Body of pancreas (tissue), 4 donors: ENCODE measurements at regions not wholly inside any gene's neighbourhood (a gene's known extent, or its start where the extent isn't known, plus 50 kb on each side); places are given as distances from the start of the nearest gene placed in this dataset.

Experiments used
- ATAC-seq: fragments of 150-250 bp; one replicate; pipeline ENCODE4 v1.9.1; 2016
- DNase-seq, 4 donors: peaks; one replicate each; pipeline ENCODE4 v3.0.0-alpha.2; 2019
- H3K27ac ChIP-seq, 4 donors: fragments of 200-600 bp; sonication (generic); 1 replicate in 3 of 4; 2 replicates in 1 of 4; pipeline versions ENCODE4 v1.5.1 to v1.6.1; 2016 to 2019; ENCODE audit warnings: mild to moderate bottlenecking in 1 of 4, mixed read lengths in 1 of 4, moderate library complexity in 1 of 4
- H3K27me3 ChIP-seq, 2 donors: fragments of 200-600 bp; sonication (generic); one replicate each; pipeline ENCODE4 v1.6.0; 2016; ENCODE audit warnings: mild to moderate bottlenecking in 1 of 2
- H3K36me3 ChIP-seq, 2 donors: fragments of 200-600 bp; sonication (generic); replicated peaks in 1 of 2; 2 replicates each; pipeline ENCODE4 v1.5.1; 2016; ENCODE audit warnings: low read depth in 2 of 2; ENCODE audit not compliant: insufficient read depth in 1 of 2
- H3K4me1 ChIP-seq: fragments of 200-600 bp; sonication (generic); one replicate; pipeline ENCODE4 v1.6.0; 2016
- H3K4me3 ChIP-seq, 2 donors: fragments of 200-600 bp; sonication (generic); 1 replicate in 1 of 2; 2 replicates in 1 of 2; pipeline ENCODE4 v1.5.1; 2016 to 2019
- H3K9me3 ChIP-seq, 3 donors: fragments of 200-600 bp; sonication (generic); 1 replicate in 2 of 3; 2 replicates in 1 of 3; pipeline ENCODE4 v1.5.1; 2016
- CTCF ChIP-seq, 7 experiments: fragments of 450-650 bp in 4 of 7; fragments of 200-600 bp in 3 of 7; sonication (generic) in 3 of 7; IDR thresholded peaks; one replicate each; pipeline ENCODE4 v1.5.1; 2016 to 2019; ENCODE audit warnings: antibody characterized with exemption in 7 of 7
- POLR2A ChIP-seq, 3 donors: fragments of 450-650 bp; IDR thresholded peaks; one replicate each; pipeline ENCODE4 v1.6.1; 2016; ENCODE audit warnings: antibody characterized with exemption in 3 of 3, mild to moderate bottlenecking in 2 of 3
- WGBS, 2 donors: methylation state at CpG; one replicate each; pipeline ENCODE4 v1.1.5; 2017; 5-methylcytosine and 5-hydroxymethylcytosine counted together
- intact Hi-C: fragments of 100-400 bp; cut with DNase I; formaldehyde crosslinking; loops from one replicate; pipeline ENCODE4 v1.15.1; 2023

GRCh38 chr7:156487811-156488533 lies 152.6 kb upstream of the RNF32 start:
- Histone ChIP-seq H3K27ac (no peak overlapping the region), H3K4me3 (no peak overlapping the region), H3K9me3 (no peaks in the 10 kb centered on the region), H3K4me1 (no peaks in the 10 kb centered on the region), H3K36me3 (no peaks in the 10 kb centered on the region), H3K27me3 (no peaks in the 10 kb centered on the region)
- no peak for ATAC-seq
- intact Hi-C loops: no loop called here
- no peak for DNase-seq
- TF ChIP-seq CTCF (IDR thresholded peaks at IDR 0.05): no peak
- no peak for TF ChIP-seq POLR2A (IDR thresholded peaks at IDR 0.05)
- 78 to 79% methylated on average over 12 of the region's 12 CpGs for WGBS, 2 donors

GRCh38 chr7:156480671-156481070 lies 159.9 kb upstream of the RNF32 start:
- TF ChIP-seq CTCF (IDR thresholded peaks at IDR 0.05) (no peak), POLR2A (IDR thresholded peaks at IDR 0.05) (no peak)
- Histone ChIP-seq H3K27ac (no peak overlapping the region), H3K36me3 (no peaks in the 10 kb centered on the region), H3K9me3 (no peaks in the 10 kb centered on the region), H3K4me1 (no peaks in the 10 kb centered on the region), H3K27me3 (no peaks in the 10 kb centered on the region), H3K4me3 (no peak overlapping the region)
- intact Hi-C loops: no loop called here
- no peak for ATAC-seq
- DNase-seq: no peak
- 62 to 76% methylated on average over 12 of the region's 12 CpGs for WGBS, 2 donors

- intact Hi-C loops: no loop called here
Measured at GRCh38 chr7:156479596-156479995, 161.0 kb upstream of the RNF32 start.

GRCh38 chr7:156478486-156478885 lies 162.1 kb upstream of the RNF32 start:
- TF ChIP-seq CTCF (IDR thresholded peaks at IDR 0.05) (no peak), POLR2A (IDR thresholded peaks at IDR 0.05) (no peak)
- no peaks in the 10 kb centered on the region for H3K9me3 ChIP-seq
- intact Hi-C loops: no loop called here
- H3K4me1 ChIP-seq: no peaks in the 10 kb centered on the region
- ATAC-seq (no peak), DNase-seq (no peak)
- WGBS, 2 donors: 77 to 88% methylated on average over 9 to 10 of the region's 11 CpGs
- no peaks in the 10 kb centered on the region for H3K27me3 ChIP-seq
- H3K27ac ChIP-seq: no peak overlapping the region
- no peaks in the 10 kb centered on the region for H3K36me3 ChIP-seq
- no peak overlapping the region for H3K4me3 ChIP-seq

More at GRCh38 chr7:156479596-156479995, 161.0 kb upstream of the RNF32 start:
- ATAC-seq (no peak), DNase-seq (no peak)
- H3K27me3 ChIP-seq: no peaks in the 10 kb centered on the region
- WGBS, 2 donors: 66 to 83% methylated on average over 2 of the region's 2 CpGs
- no peaks in the 10 kb centered on the region for H3K36me3 ChIP-seq
- H3K27ac ChIP-seq: no peak overlapping the region
- TF ChIP-seq POLR2A (IDR thresholded peaks at IDR 0.05): no peak
- no peak for TF ChIP-seq CTCF (IDR thresholded peaks at IDR 0.05)
- no peak overlapping the region for H3K4me3 ChIP-seq
- H3K9me3 ChIP-seq: no peaks in the 10 kb centered on the region
- H3K4me1 ChIP-seq: no peaks in the 10 kb centered on the region

GRCh38 chr7:156475666-156476065 lies 164.9 kb upstream of the RNF32 start:
- intact Hi-C loops: no loop called here
- Histone ChIP-seq H3K36me3 (no peaks in the 10 kb centered on the region), H3K27ac (no peak overlapping the region), H3K27me3 (no peaks in the 10 kb centered on the region), H3K4me3 (no peak overlapping the region), H3K9me3 (no peaks in the 10 kb centered on the region), H3K4me1 (no peaks in the 10 kb centered on the region)
- WGBS, 2 donors: 61 to 62% methylated on average over 5 of the region's 5 CpGs
- DNase-seq (no peak), ATAC-seq (no peak)
- no peak for TF ChIP-seq POLR2A (IDR thresholded peaks at IDR 0.05)
- TF ChIP-seq CTCF (IDR thresholded peaks at IDR 0.05): no peak
